Gastrocnemius medialis (tissue), 4 donors: ENCODE measurements at regions not wholly inside any gene's neighbourhood (a gene's known extent, or its start where the extent isn't known, plus 50 kb on each side); places are given as distances from the start of the nearest gene placed in this dataset.
"Not testable (repeated sequence)": the region's sequence is repeated elsewhere in the genome, so short reads cannot be mapped to it uniquely, and the experiment has no call there.

Source experiments
- ATAC-seq, 2 donors: fragments of 150-250 bp; one replicate each; pipeline ENCODE4 v1.9.1; 2016
- DNase-seq, 2 donors: peaks; one replicate each; pipeline ENCODE4 v3.0.0-alpha.2; 2019
- H3K27ac ChIP-seq, 4 donors: fragments of 200-600 bp; sonication (generic); 1 replicate in 1 of 4; 2 replicates in 3 of 4; pipeline ENCODE4 v1.5.1; 2016 to 2018; ENCODE audit warnings: mild to moderate bottlenecking in 2 of 4, moderate library complexity in 1 of 4
- H3K27me3 ChIP-seq, 3 donors: fragments of 200-600 bp; sonication (generic) in 2 of 3; 1 replicate in 1 of 3; 2 replicates in 2 of 3; pipeline versions ENCODE4 v1.5.1 to v1.6.0; 2016 to 2019; ENCODE audit warnings: mild to moderate bottlenecking in 1 of 3, moderate library complexity in 1 of 3
- H3K36me3 ChIP-seq, 2 donors: fragments of 200-600 bp; sonication (generic) in 1 of 2; one replicate each; pipeline ENCODE4 v1.5.1; 2017 to 2018
- H3K4me1 ChIP-seq, 2 donors: fragments of 200-600 bp; sonication (generic) in 1 of 2; one replicate each; pipeline ENCODE4 v1.5.1; 2016 to 2017; ENCODE audit warnings: mild to moderate bottlenecking in 2 of 2
- H3K4me3 ChIP-seq, 4 donors: fragments of 200-600 bp; sonication (generic) in 3 of 4; 1 replicate in 1 of 4; 2 replicates in 3 of 4; pipeline ENCODE4 v1.5.1; 2016 to 2019; ENCODE audit warnings: mild to moderate bottlenecking in 2 of 4
- H3K9me3 ChIP-seq, 3 donors: fragments of 200-600 bp; sonication (generic) in 2 of 3; 1 replicate in 1 of 3; 2 replicates in 2 of 3; pipeline ENCODE4 v1.5.1; 2016 to 2019
- CTCF ChIP-seq, 5 experiments: fragments of 450-650 bp in 3 of 5; fragments of 200-600 bp in 2 of 5; sonication (generic) in 2 of 5; IDR thresholded peaks in 4 of 5; conservative IDR thresholded peaks in 1 of 5; 1 replicate in 4 of 5; 2 replicates in 1 of 5; pipeline ENCODE4 v1.5.1; 2016 to 2019; ENCODE audit warnings: antibody characterized with exemption in 5 of 5, mild to moderate bottlenecking in 3 of 5, moderate library complexity in 3 of 5
- POLR2A ChIP-seq, 2 donors: fragments of 450-650 bp; IDR thresholded peaks; one replicate each; pipeline ENCODE4 v1.6.1; 2017; ENCODE audit warnings: antibody characterized with exemption in 2 of 2, mild to moderate bottlenecking in 2 of 2, moderate library complexity in 2 of 2
- in situ Hi-C, 4 donors: fragments of 200-750 bp; cut with MboI; loops; one replicate each; pipeline versions ENCODE4 v1.15.0 to v1.8.0; 2017; ENCODE audit warnings: low sequenced_read_pairs in 4 of 4
- intact Hi-C: fragments of 100-400 bp; cut with DNase I; formaldehyde crosslinking; loops from one replicate; pipeline ENCODE4 v1.15.1; 2023; ENCODE audit warnings: low total_unique reads

GRCh38 chr6:148629592-148630465 is 117.0 kb upstream of the UST start:
- Histone ChIP-seq H3K27ac (no peak overlapping the region), H3K9me3 (no peaks in the 10 kb centered on the region), H3K4me1 (peaks cover 7 to 9% of the 10 kb centered on the region in 2 donors), H3K27me3 (no peaks in the 10 kb centered on the region), H3K36me3 (no peaks in the 10 kb centered on the region), H3K4me3 (no peak overlapping the region)
- in situ Hi-C loops: no loop called here
- no peak for ATAC-seq
- TF ChIP-seq POLR2A (IDR thresholded peaks at IDR 0.05): no peak
- no peak for TF ChIP-seq CTCF (IDR thresholded peaks at IDR 0.05 in 4 of 5, conservative IDR thresholded peaks at IDR 0.05 in 1 of 5)
- intact Hi-C loops: no loop called here
- no peak for DNase-seq

GRCh38 chr6:148635070-148635743 is 111.6 kb upstream of the UST start:
- no peak for TF ChIP-seq POLR2A (IDR thresholded peaks at IDR 0.05)
- no peak for TF ChIP-seq CTCF (IDR thresholded peaks at IDR 0.05 in 4 of 5, conservative IDR thresholded peaks at IDR 0.05 in 1 of 5)
- peaks cover 14 to 20% of the 10 kb centered on the region in 2 donors for H3K4me1 ChIP-seq
- intact Hi-C loops: loop anchor here (1.0 kb wide), 1 partner anchor 24 kb away; no protein-coding TSS in a partner anchor

GRCh38 chr6:148641836-148642235 is 105.0 kb upstream of the UST start:
- H3K36me3 ChIP-seq, intact Hi-C loops, in situ Hi-C loops, H3K9me3 ChIP-seq, DNase-seq, H3K27me3 ChIP-seq, H3K27ac ChIP-seq, ATAC-seq, H3K4me1 ChIP-seq, H3K4me3 ChIP-seq: not testable (repeated sequence)

More at GRCh38 chr6:148635070-148635743, 111.6 kb upstream of the UST start:
- peak; percentile 98 for ATAC-seq
- no peak overlapping the region for H3K4me3 ChIP-seq
- H3K27ac ChIP-seq: peak overlapping the region; percentile 55 to 82 (median 60)
- DNase-seq: peak; percentile 16 to 31
- in situ Hi-C loops: no loop called here
- no peaks in the 10 kb centered on the region for H3K36me3 ChIP-seq
- H3K27me3 ChIP-seq: no peaks in the 10 kb centered on the region
- H3K9me3 ChIP-seq: no peaks in the 10 kb centered on the region

GRCh38 chr6:148643208-148643607 is 103.6 kb upstream of the UST start:
- intact Hi-C loops, in situ Hi-C loops, ATAC-seq, DNase-seq, H3K4me1 ChIP-seq, H3K36me3 ChIP-seq, H3K9me3 ChIP-seq, H3K4me3 ChIP-seq, H3K27ac ChIP-seq, H3K27me3 ChIP-seq: not testable (repeated sequence)

- H3K27me3 ChIP-seq, intact Hi-C loops, H3K9me3 ChIP-seq, H3K27ac ChIP-seq, H3K4me1 ChIP-seq, in situ Hi-C loops, H3K4me3 ChIP-seq, DNase-seq, ATAC-seq, H3K36me3 ChIP-seq: not testable (repeated sequence)
Measured at GRCh38 chr6:148645049-148645448, 101.8 kb upstream of the UST start.

- no peak for TF ChIP-seq POLR2A (IDR thresholded peaks at IDR 0.05)
- TF ChIP-seq CTCF (IDR thresholded peaks at IDR 0.05 in 4 of 5, conservative IDR thresholded peaks at IDR 0.05 in 1 of 5): no peak
- Histone ChIP-seq H3K36me3 (no peaks in the 10 kb centered on the region), H3K27ac (no peak overlapping the region), H3K27me3 (no peaks in the 10 kb centered on the region), H3K4me1 (no peaks in the 10 kb centered on the region), H3K9me3 (no peaks in the 10 kb centered on the region), H3K4me3 (no peak overlapping the region)
- intact Hi-C loops: no loop called here
- no peak for ATAC-seq
- in situ Hi-C loops: no loop called here
- no peak for DNase-seq
Measured at GRCh38 chr6:148648754-148649453, 97.9 kb upstream of the UST start.
